HT1080 (cell line): ENCODE measurements at regions not wholly inside any gene's neighbourhood (a gene's known extent, or its start where the extent isn't known, plus 50 kb on each side); places are given as distances from the start of the nearest gene placed in this dataset.
"Not testable (repeated sequence)": the region's sequence is repeated elsewhere in the genome, so short reads cannot be mapped to it uniquely, and the experiment has no call there.

ENCODE experiments used
- DNase-seq: peaks from one replicate; pipeline ENCODE4 v3.0.0-alpha.2; 2015; ENCODE audit warnings: low read depth

DNA sequence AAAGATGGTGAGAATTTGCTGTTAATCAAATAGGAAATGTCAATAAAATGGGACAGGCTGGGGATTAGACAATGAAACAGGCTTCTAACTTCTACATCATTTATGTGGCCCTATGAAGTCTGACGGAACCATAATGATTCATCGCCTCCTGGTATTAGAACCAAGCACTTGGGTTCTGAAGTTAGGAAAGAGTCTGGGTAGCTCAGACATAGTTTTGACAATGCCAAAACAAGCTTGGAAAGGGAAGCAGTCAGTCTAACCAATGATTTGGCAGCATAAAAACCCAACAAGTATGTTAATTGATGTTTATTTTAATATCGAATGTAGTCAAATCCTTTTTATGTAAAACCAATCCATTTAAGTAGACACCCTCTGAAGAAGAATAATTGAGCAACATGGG, 160.8 kb upstream of the RSPO3 start:
- no peak for DNase-seq

DNA sequence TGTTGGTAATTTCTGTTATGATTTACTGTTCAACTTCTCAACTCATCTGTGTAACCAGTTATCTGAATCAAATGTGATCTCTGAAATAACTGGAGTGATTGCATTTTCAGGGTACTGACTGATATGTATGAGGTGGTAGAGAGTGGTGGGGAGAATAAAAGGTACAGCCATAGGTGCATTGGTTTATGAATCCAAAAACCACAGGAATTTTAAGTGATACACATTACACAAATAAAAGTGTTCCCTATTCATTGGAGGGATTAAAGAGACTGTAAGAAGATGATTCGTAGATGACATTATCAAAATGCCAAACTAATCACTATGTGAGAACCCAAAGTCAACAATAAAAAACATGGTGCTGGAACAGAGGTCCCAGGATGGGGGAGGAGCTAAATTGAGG, 158.7 kb upstream of the RSPO3 start:
- DNase-seq, result peak; percentile 18

- no peak for DNase-seq
Observed at GRCh38 chr6:126963077-126963809, 155.2 kb upstream of the RSPO3 start.

- DNase-seq, result no peak
Observed at GRCh38 chr6:126967296-126968005, 151.0 kb upstream of the RSPO3 start.

GRCh38 chr6:126976253-126976797, 142.1 kb upstream of the RSPO3 start:
- DNase-seq, result no peak

GRCh38 chr6:126983779-126984178, 134.7 kb upstream of the RSPO3 start:
- DNase-seq, result no peak

DNA sequence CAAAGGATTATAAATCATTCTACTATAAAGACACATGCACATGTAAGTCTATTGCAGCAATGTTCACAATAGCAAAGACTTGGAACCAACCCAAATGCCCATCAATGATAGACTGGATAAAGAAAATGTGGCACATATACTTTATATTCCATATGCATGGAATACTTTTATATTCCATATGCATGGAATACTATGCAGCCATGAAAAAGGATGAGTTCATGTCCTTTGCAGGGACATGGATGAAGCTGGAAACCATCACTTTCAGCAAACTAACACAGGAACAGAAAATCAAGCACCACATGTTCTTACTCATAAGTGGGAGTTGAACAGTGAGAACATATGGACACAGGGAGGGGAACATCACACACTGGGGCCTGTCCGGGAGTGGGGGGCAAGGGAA, 130.3 kb upstream of the RSPO3 start:
- not testable (repeated sequence) for DNase-seq

DNA sequence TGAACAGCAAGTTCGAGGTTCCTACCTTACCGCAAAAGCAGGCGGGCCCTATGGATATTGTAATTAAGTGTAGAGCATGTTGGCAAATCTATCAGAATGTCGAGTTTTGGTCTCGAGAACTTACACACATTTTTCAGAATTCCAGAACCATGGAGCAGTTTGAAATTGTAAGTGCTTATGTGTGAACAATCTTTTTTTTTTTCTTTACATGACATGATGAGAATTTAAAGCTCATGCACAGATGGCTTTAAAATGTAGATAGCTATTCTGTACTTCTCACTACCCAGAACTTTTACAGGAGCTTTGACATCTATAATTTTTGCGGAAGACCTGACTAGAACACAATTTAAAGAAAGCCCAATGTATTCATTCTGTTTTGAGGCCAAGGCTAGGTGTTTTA, 117.8 kb upstream of the RSPO3 start:
- no peak for DNase-seq

DNA sequence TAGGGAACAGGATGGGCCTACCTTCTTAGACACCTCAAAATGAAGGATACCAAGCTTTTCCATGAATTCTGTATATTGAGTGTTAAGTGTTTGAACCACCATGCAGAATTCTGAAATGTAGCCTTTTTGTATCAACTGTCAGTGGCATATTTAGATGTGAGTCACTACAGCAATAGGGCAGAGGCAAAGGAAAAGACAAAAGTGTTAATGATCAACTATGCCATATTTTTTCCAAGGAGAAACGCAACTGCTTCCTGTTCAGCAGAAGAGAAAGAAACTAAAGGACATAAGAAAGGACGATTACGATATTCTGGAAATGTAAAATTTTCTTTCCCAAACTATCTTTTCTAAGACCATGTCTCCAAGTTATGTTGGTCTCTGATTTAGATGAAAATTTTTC, 104.6 kb upstream of the RSPO3 start:
- DNase-seq, result no peak

DNA sequence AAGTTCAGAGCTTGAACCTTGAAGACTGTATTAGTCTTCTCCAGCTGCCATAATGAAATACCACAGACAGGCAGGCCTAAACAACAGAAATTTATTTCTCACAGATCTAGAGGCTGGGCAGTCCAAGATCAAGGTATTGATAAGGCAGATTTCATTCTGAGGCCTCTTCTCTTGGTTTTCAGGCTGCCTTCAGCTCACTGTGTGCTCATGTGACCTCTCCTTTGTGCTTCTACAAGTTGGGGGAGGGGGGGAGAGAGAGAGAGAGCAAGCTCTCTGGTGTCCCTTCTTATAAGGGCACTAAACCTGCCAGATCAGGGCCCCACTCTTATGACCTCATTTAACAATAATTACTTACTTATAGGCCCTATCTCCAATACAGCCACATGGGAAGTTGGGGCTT, 102.6 kb upstream of the RSPO3 start:
- no peak for DNase-seq

- no peak for DNase-seq
Observed at GRCh38 chr6:127019828-127020227, 98.6 kb upstream of the RSPO3 start.

- DNase-seq, result no peak
Observed at GRCh38 chr6:127022302-127022701, 96.2 kb upstream of the RSPO3 start.

GRCh38 chr6:127023001-127023778, 95.3 kb upstream of the RSPO3 start:
- no peak for DNase-seq

GRCh38 chr6:127026247-127026646, 92.2 kb upstream of the RSPO3 start:
- DNase-seq, result peak; percentile 53

- DNase-seq, result no peak
Observed at GRCh38 chr6:127030111-127030510, 88.4 kb upstream of the RSPO3 start.

- no peak for DNase-seq
Observed at GRCh38 chr6:127030836-127031235, 87.6 kb upstream of the RSPO3 start.

GRCh38 chr6:127031511-127031910, 87.0 kb upstream of the RSPO3 start:
- DNase-seq, result no peak

GRCh38 chr6:127032971-127033370, 85.5 kb upstream of the RSPO3 start:
- no peak for DNase-seq

DNA sequence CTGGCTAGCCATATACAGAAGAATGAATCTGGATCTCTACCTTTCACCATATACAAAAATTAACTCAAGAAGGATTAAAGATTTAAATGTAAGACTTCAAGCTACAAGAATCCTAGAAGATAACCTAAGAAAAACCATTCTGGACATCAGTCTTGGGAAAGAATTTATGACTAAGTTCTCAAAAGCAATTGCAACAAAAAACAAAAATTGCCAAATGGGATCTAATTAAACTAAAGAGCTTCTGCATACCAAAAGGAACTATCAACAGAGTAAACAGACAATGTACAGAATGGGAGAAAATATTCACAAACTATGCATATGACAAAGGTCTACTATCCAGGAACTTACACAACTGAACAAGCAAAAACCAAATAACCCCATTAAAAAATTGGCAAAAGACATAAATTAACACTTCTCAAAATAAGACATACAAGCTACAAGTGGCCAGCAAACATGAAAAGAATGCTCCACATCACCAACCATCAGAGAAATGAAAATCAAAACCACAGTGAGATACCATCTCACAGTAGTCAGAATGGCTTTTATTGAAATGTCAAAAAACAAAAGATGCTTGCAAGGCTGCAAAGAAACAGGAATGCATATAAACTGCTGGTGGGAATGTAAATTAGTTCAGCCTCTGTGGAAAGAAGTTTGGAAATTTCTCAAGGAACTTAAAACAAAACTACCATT, 66.8 kb upstream of the RSPO3 start:
- peak; percentile 54 for DNase-seq

- DNase-seq, result peak; percentile 59
Observed at GRCh38 chr6:127053032-127053874, 65.2 kb upstream of the RSPO3 start.

- DNase-seq, result no peak
Observed at GRCh38 chr6:127053875-127054235, 64.6 kb upstream of the RSPO3 start.
